ENCODE measurements at regions not wholly inside any gene's neighbourhood (a gene's known extent, or its start where the extent isn't known, plus 50 kb on each side); places are given as distances from the start of the nearest gene placed in this dataset.

- TF ChIP-seq CTCF (IDR thresholded peaks at IDR 0.05) (no peak), ZNF281 (CRISPR knock-in tag; IDR thresholded peaks at IDR 0.05) (no peak), ZNF138 (CRISPR knock-in tag; conservative IDR thresholded peaks at IDR 0.05) (no peak), ATF2 (CRISPR knock-in tag; IDR thresholded peaks at IDR 0.05; ENCODE audit: borderline replicate concordance, low read depth) (no peak), JUN (CRISPR knock-in tag; IDR thresholded peaks at IDR 0.05) (no peak), PREB (CRISPR knock-in tag; IDR thresholded peaks at IDR 0.05; ENCODE audit: borderline replicate concordance) (no peak), ZNF317 (CRISPR knock-in tag; IDR thresholded peaks at IDR 0.05; ENCODE audit: borderline replicate concordance, low read depth) (no peak), MAX (CRISPR knock-in tag; IDR thresholded peaks at IDR 0.05) (no peak), E2F1 (CRISPR knock-in tag; IDR thresholded peaks at IDR 0.05) (no peak)
Measured at GRCh38 chr12:127282786-127283565, 984.0 kb upstream of the TMEM132C start.
